HG02798 (cell line): ENCODE measurements at regions not wholly inside any gene's neighbourhood (a gene's known extent, or its start where the extent isn't known, plus 50 kb on each side); places are given as distances from the start of the nearest gene placed in this dataset.

Source experiments
- ATAC-seq: cut with Tn5 transposase; IDR thresholded peaks from one replicate; pipeline ENCODE4 v1.9.1; 2021; ENCODE audit warnings: mild to moderate bottlenecking; ENCODE audit not compliant: unreplicated experiment, poor library complexity

GRCh38 chr14:51500776-51501175 is 150.9 kb upstream of the FRMD6 start:
- ATAC-seq, result no peak

GRCh38 chr14:51501746-51502145 is 150.0 kb upstream of the FRMD6 start:
- no peak for ATAC-seq

GRCh38 chr14:51504669-51505068 is 147.0 kb upstream of the FRMD6 start:
- no peak for ATAC-seq

GRCh38 chr14:51507511-51507905 is 144.2 kb upstream of the FRMD6 start:
- ATAC-seq, result no peak

GRCh38 chr14:51507906-51508511 is 143.7 kb upstream of the FRMD6 start:
- no peak for ATAC-seq

GRCh38 chr14:51511265-51511664 is 140.4 kb upstream of the FRMD6 start:
- no peak for ATAC-seq

- ATAC-seq, result no peak
These were observed 139.4 kb upstream of the FRMD6 start for GRCh38 chr14:51512316-51512715.

GRCh38 chr14:51513281-51513680 is 138.4 kb upstream of the FRMD6 start:
- ATAC-seq, result no peak

GRCh38 chr14:51513933-51514332 is 137.8 kb upstream of the FRMD6 start:
- no peak for ATAC-seq

- no peak for ATAC-seq
These were observed 136.1 kb upstream of the FRMD6 start for GRCh38 chr14:51515611-51516010.

- ATAC-seq, result no peak
These were observed 134.9 kb upstream of the FRMD6 start for GRCh38 chr14:51516706-51517395.

- ATAC-seq, result no peak
These were observed 133.4 kb upstream of the FRMD6 start for GRCh38 chr14:51518280-51518679.

- ATAC-seq, result no peak
These were observed 133.0 kb upstream of the FRMD6 start for GRCh38 chr14:51518711-51519110.

GRCh38 chr14:51520087-51520486 is 131.6 kb upstream of the FRMD6 start:
- ATAC-seq, result no peak

- no peak for ATAC-seq
These were observed 129.9 kb upstream of the FRMD6 start for GRCh38 chr14:51521764-51522163.

GRCh38 chr14:51523243-51523642 is 128.5 kb upstream of the FRMD6 start:
- no peak for ATAC-seq

- ATAC-seq, result no peak
These were observed 126.0 kb upstream of the FRMD6 start for GRCh38 chr14:51525739-51526138.

- ATAC-seq, result no peak
These were observed 124.6 kb upstream of the FRMD6 start for GRCh38 chr14:51527073-51527472.

GRCh38 chr14:51529736-51530135 is 122.0 kb upstream of the FRMD6 start:
- ATAC-seq, result no peak

- no peak for ATAC-seq
These were observed 118.5 kb upstream of the FRMD6 start for GRCh38 chr14:51533160-51533559.

- ATAC-seq, result no peak
These were observed 117.7 kb upstream of the FRMD6 start for GRCh38 chr14:51533872-51534553.

- ATAC-seq, result no peak
These were observed 117.1 kb upstream of the FRMD6 start for GRCh38 chr14:51534610-51535011.
